A673 (cell line): ENCODE measurements at regions not wholly inside any gene's neighbourhood (a gene's known extent, or its start where the extent isn't known, plus 50 kb on each side); places are given as distances from the start of the nearest gene placed in this dataset.

Experiments
- CTCF ChIP-seq: fragments of 300-800, 200-600 bp; sonication (generic); conservative IDR thresholded peaks from 2 replicates; pipeline ENCODE4 v1.5.1; 2017; ENCODE audit warnings: low read depth, mild to moderate bottlenecking, antibody characterized with exemption, low read length, moderate library complexity, mixed read lengths
- EZH2 ChIP-seq: fragments of 200-600 bp; sonication (generic); IDR thresholded peaks from 2 replicates; pipeline ENCODE4 v1.6.1; 2017; ENCODE audit warnings: borderline replicate concordance, low read depth, mild to moderate bottlenecking, mixed read lengths, antibody characterized with exemption, low read length; ENCODE audit not compliant: poor library complexity, severe bottlenecking

DNA sequence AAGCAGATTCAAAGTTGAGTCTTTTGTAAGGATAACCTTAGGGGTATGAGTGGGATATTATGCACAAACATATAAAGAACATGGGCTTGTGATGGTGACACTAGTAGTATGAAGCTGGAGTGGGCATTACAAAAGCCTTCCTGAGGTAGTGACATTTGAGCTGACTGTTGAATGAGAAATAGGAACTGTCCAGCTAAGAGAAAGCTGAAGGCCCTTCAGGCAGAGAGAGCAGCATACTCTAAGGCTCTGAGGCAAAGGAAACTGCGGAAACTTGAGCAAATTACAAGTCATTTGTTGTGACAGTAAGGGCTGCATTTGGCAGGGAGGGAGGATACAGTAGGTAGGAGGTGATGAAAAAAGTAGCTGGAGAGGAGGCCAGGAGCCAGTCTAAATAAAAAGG is 190.7 kb upstream of the CD96 start:
- TF ChIP-seq CTCF (no peak), EZH2 (no peak)
